Endometrium (tissue), 2 donors: ENCODE measurements at regions not wholly inside any gene's neighbourhood (a gene's known extent, or its start where the extent isn't known, plus 50 kb on each side); places are given as distances from the start of the nearest gene placed in this dataset.
"Not testable (repeated sequence)": the region's sequence is repeated elsewhere in the genome, so short reads cannot be mapped to it uniquely, and the experiment has no call there.

Experiments
- FAIRE-seq: peaks from 2 replicates; lab custom pipeline; 2012; peaks lifted over from hg19 to GRCh38; lab: Jason Lieb, UNC
- donor health status: control.
- donor health status: control.

GRCh38 chr4:117135634-117136354 lies 50.4 kb upstream of the TRAM1L1 start:
- FAIRE-seq, result no peak

DNA sequence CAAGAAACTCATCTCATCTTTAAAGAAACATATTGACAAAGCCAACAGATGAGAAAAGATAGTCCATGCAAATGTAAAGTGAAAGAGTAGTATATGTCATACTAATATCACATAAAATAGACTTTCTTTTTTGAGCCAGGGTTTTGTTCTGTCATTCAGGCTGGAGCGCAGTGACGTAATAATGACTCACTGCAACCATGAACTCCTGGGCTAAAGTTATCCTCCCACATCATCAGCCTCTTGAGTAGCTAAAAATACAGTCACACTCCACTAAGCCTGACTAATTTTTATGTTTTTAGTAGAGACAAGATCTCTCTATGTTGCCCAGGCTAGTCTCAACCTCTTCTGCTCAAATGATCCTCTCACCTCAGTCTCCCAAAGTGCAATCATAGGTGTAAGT lies 51.8 kb upstream of the TRAM1L1 start:
- no peak for FAIRE-seq

GRCh38 chr4:117138732-117139131 lies 53.4 kb upstream of the TRAM1L1 start:
- not testable (repeated sequence) for FAIRE-seq

DNA sequence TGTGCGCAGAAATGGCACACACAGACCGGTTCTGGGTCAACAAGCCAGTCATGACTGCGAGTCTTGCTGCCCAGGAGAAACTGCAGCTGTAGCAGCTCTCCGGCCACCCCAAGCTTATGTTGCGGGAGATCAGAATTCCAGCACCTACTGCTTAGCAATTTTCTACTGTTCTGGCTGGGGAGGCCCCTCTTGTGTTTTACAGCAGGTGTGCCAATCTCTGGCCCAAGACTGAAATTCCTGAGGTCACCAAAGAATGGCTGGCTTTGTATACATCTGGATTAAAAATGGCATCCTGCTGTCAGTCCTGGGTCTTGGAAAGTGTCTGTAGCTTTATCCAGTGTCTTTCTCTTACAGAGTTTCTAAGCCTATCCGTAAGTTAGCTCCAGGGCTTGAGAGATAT lies 68.9 kb upstream of the TRAM1L1 start:
- FAIRE-seq, result no peak

GRCh38 chr4:117156806-117157205 lies 71.4 kb upstream of the TRAM1L1 start:
- no peak for FAIRE-seq

DNA sequence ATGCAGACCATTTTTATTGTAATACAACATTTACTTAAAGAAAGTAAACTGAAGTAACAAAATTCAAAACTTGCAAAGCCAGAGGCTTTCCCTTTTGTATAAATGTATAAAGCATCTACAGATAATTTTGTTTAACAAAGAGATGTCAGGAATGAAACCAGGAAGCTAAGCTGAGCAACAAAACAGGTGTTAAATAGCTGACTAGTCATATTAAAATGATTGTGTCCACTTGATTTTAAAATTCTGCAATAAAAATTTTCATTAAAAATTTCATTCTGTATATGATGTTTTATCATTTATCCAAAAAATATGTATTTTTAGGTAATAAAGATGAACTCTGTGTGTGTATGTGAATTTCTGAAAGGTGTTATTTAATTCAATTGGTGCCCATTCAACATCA lies 72.0 kb upstream of the TRAM1L1 start:
- FAIRE-seq, result no peak

- FAIRE-seq, result no peak
These were observed 77.6 kb upstream of the TRAM1L1 start for GRCh38 chr4:117162976-117163375.

- no peak for FAIRE-seq
These were observed 79.0 kb upstream of the TRAM1L1 start for GRCh38 chr4:117164338-117164737.

- FAIRE-seq, result not testable (repeated sequence)
These were observed 90.0 kb upstream of the TRAM1L1 start for GRCh38 chr4:117175369-117175768.

DNA sequence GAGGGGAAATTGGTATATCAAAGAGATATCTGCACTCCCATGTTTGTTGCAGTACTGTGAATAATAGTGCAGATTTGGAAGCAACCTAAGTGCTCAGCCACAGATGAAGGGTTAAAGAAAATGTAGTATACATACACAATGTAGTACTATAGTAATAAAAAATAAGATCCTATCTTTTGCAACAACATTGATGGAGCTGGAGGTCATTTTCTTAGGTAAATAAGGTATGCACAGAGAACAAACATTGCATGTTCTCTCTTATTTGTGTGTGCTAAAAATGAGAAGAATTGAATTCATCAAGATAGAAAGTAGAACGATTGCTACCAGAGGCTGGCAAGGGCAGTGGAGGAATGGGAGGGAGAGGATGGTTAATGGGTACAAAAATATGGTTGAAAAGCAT lies 117.9 kb upstream of the TRAM1L1 start:
- FAIRE-seq, result no peak

GRCh38 chr4:117210551-117210950 lies 125.2 kb upstream of the TRAM1L1 start:
- FAIRE-seq, result no peak

- no peak for FAIRE-seq
These were observed 138.9 kb upstream of the TRAM1L1 start for GRCh38 chr4:117224256-117224655.

DNA sequence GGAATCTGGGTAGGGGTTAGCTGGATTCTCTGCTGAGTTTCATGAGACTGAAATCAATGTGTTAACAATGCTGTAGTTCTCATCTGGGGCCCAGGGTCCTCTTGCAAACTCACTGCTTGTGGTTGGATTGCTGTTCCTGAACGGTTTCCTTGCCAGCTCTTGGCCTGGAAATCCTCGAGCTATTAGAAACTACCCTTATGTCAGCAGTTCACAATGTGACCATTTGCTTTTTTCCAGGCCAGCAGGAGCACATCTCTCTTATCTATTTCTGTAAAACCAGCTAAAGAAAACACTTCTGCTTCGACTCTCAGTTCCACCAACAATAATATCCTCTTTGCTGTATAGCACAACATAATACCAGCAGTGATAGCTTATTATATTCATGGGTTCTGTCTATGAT lies 140.1 kb upstream of the TRAM1L1 start:
- FAIRE-seq, result no peak

GRCh38 chr4:117227925-117228324 lies 142.5 kb upstream of the TRAM1L1 start:
- FAIRE-seq, result no peak

DNA sequence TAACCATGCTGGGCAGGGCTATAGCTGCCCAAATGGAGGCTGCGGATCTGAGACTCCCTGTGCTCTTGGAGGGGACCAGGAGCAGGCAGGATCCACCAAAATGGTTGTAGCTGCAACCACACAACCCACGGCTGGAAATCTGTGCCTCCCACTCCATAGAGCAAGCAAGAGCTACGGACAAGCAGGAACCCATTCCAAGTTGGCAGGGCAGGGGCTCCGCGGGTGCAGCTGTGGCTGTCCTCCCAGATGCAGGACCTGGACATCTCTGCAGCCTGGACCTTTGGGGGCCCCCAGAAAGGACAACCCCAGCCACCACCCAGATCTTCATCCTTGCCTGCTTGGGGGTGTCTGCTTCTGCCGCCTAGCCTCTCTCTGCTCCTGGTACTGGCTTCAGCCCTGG lies 154.1 kb upstream of the TRAM1L1 start:
- FAIRE-seq, result no peak

- FAIRE-seq, result no peak
These were observed 164.0 kb upstream of the TRAM1L1 start for GRCh38 chr4:117249333-117249732.

DNA sequence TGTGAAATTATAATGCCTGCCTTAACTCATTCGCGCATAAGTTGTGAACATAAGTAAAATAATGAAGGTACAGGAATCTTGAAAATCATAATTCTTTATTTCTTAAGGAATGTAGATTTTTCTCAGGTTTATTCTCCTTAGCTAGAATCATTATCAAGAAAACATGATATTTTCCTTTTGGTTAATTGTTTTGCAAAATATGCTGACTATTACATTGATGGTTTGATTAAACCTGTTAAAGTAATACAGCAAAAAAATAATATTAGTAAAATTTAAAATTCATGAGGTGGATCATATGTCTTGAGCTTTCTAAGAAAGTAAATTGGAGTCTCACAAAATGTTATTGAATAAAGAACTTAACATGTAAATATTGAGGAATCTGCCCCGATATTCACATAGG lies 178.7 kb upstream of the TRAM1L1 start:
- FAIRE-seq, result no peak

GRCh38 chr4:117267317-117267716 lies 181.9 kb upstream of the TRAM1L1 start:
- FAIRE-seq, result no peak

GRCh38 chr4:117284736-117285135 lies 199.4 kb upstream of the TRAM1L1 start:
- FAIRE-seq, result no peak

DNA sequence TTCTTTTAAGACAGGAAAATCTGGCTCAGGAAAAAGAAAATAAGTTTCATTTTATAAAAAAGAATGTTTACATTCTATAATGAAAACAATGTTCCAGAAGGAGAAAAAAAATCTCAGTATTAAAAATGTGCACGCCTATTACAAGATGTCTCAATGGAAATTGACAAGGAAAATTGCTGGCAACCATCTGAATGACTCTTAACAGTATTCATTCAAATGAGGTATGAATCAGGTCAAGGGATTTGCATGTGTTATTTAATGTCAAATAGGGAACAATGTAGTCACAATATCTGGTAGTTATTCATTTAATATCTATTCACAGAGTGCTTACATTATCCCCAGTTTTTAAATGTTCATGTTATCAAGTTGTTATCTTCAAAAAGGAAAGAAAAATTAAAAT lies 208.4 kb upstream of the TRAM1L1 start:
- no peak for FAIRE-seq

- no peak for FAIRE-seq
These were observed 216.8 kb upstream of the TRAM1L1 start for GRCh38 chr4:117302226-117302625.

DNA sequence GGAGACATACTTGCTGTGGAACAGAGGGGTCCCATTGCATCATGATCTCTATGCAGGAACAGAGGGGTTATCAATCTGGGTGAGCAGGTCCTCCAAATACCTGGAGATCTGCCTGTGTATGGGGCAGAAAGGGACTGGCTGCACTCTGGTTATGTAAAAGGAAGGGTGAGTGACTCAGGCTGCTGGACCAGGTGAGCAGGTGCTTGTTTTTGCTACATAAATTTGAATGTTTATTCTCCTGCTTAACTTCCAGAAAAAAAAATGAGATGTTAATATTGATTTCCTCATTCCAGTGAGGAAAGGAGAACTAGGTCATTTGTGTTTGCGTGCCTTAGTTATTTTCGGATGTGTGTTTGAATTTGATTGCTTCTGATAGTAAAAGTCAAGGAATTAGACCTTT lies 225.8 kb upstream of the TRAM1L1 start:
- no peak for FAIRE-seq

DNA sequence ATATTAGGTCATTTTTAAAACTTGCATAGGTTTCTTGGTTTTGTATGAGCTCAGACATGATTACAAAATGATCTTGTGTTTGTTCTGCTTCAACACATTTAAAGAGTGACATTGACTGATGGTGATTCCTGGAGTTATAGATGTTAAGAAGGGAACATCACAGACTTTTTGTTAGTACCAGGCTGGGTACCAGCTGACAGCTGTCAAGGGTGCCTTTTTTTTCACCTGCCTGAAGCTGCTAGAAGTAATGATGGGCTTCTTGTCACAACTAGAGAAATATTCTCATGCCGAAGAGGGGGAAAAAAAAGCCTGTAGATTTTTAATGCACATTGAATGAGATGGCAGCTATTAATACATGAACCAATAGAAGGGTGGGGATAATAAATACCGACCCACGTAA lies 226.6 kb upstream of the TRAM1L1 start:
- FAIRE-seq, result no peak

DNA sequence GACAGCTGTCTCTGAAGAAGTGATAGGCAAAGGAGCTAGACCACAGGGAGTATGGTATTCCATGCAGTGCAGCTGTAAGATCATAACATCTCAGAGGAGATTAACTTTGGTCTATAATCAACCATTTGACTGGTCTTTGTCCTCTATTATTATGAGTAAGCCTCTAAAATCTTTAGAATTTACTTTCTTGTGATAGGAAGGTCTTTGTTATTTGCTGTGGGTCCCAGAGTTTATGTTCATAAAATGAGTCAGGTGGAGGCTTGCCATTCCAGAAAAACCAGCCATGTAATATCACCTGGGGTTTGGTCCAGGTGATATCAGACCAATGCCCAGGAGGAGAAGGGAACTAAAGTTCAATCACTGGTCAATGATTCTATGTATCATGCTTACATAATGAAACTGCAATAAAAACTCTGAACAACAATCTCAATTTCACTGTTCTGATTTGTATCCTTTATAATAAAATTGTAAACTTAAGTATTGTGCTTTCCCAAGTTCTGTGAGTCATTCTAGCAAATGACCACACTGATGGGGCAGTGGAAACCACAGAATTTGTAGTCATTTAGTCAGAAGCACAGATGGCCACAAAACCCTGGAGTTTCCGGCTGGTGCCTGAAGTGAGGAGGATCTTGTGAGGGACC lies 239.6 kb upstream of the TRAM1L1 start:
- no peak for FAIRE-seq
